ENCODE measurements at regions not wholly inside any gene's neighbourhood (a gene's known extent, or its start where the extent isn't known, plus 50 kb on each side); places are given as distances from the start of the nearest gene placed in this dataset.

DNA sequence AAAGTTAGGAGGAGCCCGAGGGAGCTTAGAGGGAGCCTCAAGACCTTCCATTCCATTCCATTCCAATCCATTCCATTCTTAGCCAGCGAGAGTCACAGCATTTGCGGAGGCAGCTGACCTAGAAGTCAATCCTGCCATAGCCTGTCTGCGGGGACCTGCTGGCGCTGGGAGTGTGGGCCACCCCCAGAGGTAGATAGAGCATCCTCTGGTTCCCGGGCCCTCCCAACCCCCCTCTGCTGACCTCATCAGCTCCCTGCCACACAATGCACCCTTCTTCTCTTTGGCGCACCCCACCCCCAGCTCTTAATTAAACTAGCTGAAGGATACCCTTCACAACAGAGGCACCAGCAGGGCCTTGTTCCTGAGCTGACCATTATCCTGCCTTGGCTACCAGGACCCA, 152.5 kb upstream of the ZMIZ1 start:
- no peak overlapping the region for H3K4me3 ChIP-seq (ENCODE audit: low read depth, low read length)
- DNase-seq (ENCODE audit: low read depth), result no peak
- TF ChIP-seq, protein P1, sequence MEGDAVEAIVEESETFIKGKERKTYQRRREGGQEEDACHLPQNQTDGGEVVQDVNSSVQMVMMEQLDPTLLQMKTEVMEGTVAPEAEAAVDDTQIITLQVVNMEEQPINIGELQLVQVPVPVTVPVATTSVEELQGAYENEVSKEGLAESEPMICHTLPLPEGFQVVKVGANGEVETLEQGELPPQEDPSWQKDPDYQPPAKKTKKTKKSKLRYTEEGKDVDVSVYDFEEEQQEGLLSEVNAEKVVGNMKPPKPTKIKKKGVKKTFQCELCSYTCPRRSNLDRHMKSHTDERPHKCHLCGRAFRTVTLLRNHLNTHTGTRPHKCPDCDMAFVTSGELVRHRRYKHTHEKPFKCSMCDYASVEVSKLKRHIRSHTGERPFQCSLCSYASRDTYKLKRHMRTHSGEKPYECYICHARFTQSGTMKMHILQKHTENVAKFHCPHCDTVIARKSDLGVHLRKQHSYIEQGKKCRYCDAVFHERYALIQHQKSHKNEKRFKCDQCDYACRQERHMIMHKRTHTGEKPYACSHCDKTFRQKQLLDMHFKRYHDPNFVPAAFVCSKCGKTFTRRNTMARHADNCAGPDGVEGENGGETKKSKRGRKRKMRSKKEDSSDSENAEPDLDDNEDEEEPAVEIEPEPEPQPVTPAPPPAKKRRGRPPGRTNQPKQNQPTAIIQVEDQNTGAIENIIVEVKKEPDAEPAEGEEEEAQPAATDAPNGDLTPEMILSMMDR (conservative IDR thresholded peaks at IDR 0.05; ENCODE audit: low read depth, low read length), result no peak

DNA sequence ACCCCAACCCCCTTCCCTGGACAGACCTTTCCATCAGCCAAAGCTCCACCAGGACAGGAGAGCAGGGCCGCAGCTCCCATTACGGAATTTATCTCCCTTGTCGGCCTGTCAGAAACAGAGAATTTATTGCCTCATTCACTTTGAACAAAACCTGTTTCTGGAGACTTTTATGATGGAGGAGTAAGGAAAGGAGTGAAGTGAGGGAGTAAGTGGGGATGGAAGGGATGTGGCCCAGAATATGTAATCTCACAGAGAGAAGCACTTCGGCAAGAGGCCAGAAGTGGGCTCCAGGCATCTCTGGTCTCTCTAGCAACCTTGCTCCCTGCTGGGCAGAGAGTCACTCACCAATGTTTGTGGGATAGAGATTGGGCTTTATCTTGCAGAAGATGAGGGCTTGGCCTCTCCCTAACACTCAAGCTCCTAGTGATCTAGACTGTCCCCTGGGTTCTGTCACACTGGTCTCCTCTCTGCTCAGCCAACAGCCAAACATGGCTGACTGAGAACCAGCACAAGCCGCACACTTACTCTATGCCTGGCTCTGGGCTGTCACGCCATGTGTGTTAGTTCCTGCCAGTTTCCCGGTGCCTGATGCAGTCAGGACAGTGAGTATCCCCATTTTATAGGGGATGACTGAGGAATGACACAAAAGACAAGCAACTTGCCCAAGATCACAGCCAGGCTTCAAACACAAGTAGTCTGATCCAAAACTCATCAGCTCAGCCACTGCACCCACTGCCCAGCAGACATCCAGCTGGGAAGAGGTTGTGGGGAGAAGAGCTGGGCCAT, 149.4 kb upstream of the ZMIZ1 start:
- DNase-seq (ENCODE audit: low read depth), result no peak
- TF ChIP-seq, protein P1 (conservative IDR thresholded peaks at IDR 0.05; ENCODE audit: low read depth, low read length), result no peak
- H3K4me3 ChIP-seq (ENCODE audit: low read depth, low read length), result no peak overlapping the region

DNA sequence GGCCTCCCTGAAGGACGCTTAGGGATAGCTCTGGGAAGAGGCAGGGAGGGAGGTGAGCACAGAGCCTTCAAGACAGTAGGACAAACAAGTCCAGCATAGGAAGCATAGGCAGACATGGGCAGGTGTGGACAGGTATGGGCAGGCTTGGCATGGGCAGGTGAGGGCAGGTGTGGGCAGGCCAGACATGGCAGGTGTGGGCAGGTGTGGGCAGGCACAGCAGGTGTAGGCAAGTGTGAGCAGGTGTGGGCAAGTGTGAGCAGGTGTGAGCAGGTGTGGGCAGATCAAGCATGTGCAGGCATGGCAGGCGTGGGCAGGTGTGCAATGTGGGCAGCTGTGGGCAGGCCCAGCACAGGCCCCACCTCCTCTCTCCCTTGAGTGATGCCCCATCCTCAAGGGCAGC, 148.8 kb upstream of the ZMIZ1 start:
- H3K4me3 ChIP-seq (ENCODE audit: low read depth, low read length), result no peak overlapping the region
- DNase-seq (ENCODE audit: low read depth), result no peak
- TF ChIP-seq, protein P1 (conservative IDR thresholded peaks at IDR 0.05; ENCODE audit: low read depth, low read length), result no peak

DNA sequence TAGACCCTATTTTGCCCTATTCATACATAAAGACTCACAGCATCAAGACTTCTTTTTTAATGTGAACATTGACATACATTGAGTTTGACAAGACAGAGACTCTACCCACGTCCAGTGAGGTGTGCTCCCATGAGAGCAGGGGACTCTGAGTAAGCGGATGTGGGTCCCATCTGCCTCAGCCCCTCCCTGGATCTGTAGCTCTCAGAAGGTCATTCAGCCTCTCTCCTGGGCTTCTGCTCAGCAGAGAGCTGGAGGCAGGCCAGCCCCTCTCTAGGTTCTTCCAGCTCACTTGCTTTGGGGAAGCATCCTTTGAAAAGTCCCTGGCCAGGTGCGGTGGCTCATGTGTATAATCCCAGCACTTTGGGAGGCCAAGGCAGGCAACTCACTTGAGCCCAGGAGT, 146.9 kb upstream of the ZMIZ1 start:
- no peak for DNase-seq (ENCODE audit: low read depth)
- TF ChIP-seq, protein P1 (conservative IDR thresholded peaks at IDR 0.05; ENCODE audit: low read depth, low read length), result no peak
- no peak overlapping the region for H3K4me3 ChIP-seq (ENCODE audit: low read depth, low read length)

DNA sequence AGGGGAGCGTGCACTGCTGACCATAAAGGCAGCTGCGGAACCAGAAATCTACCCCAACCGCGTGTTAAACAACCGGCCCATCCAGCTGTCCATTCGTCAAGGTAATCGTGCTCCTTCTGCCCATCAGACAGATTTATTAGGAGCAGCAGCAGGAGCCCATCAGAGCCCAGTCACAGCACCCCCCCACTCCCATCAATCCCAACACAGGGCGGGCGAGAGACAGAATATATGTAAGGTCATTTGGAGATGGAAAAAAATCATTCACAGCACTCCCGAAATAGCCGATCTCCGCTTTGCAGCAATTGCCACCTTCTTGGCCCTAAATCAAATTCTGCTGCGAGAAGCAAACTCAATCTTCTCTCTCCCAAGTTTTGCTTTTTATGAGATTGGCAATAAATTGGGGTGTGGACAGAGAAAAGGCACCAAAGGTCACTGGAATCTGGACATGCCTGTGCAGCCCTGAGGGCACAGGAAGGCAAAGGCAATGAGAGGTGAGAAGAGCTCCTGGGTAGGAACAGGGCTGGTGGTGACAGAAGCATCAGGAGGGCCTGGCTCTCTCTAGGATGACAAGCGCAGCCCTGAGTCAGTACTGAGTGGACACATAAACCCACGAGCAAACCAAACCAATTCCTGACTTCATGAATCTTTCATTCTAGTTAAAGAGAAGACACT, 145.0 kb upstream of the ZMIZ1 start:
- TF ChIP-seq, protein P1 (conservative IDR thresholded peaks at IDR 0.05; ENCODE audit: low read depth, low read length), result no peak
- no peak for DNase-seq (ENCODE audit: low read depth)
- no peak overlapping the region for H3K4me3 ChIP-seq (ENCODE audit: low read depth, low read length)

DNA sequence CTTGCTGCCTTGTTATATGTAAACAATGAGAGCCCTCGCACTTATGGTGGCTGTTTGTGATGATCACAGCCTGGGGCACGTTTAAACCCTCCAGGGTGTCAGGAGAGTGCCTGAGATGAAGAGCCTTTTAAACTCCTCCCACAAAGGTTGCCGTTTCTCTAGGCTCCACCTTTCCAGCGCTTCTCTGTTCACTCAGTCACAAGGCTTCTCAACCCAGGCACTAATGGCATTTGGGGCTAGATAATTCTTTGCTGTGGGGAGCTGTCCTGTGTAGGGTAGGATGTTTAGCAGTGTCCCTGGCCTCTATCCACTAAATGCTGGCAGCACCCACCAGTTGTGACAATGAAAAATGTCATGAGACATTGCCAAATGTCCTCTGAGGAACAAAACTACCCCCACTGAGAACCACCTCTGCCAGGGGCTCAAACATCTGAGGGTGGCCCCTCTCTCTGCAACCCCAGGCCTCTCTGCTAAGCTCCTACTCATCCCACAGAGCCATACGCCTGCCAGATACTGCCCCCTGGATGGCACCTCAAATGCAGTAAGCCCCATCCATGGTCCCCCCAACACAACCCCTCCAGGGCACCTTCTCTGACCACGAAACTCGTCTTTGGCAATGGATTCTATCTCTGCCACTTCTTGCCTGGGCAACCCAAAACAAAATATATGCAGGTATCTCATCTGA, 144.3 kb upstream of the ZMIZ1 start:
- no peak for DNase-seq (ENCODE audit: low read depth)

More for the DNA sequence above, 144.3 kb upstream of the ZMIZ1 start:
- TF ChIP-seq, protein P1 (conservative IDR thresholded peaks at IDR 0.05; ENCODE audit: low read depth, low read length), result no peak
- H3K4me3 ChIP-seq (ENCODE audit: low read depth, low read length), result no peak overlapping the region

Data from epithelial cell of proximal tubule (primary cell).